IMR-90 (cell line): ENCODE measurements at regions not wholly inside any gene's neighbourhood (a gene's known extent, or its start where the extent isn't known, plus 50 kb on each side); places are given as distances from the start of the nearest gene placed in this dataset.

Source experiments
- CHD1 ChIP-seq: IDR thresholded peaks from 2 replicates; pipeline ENCODE4 v1.6.1; 2012; ENCODE audit warnings: low read depth, low read length, improper control_type of control experiment
- CTCF ChIP-seq: conservative IDR thresholded peaks from 2 replicates; pipeline ENCODE4 v1.5.1; 2012; ENCODE audit warnings: mild to moderate bottlenecking, low read depth, low read length, improper control_type of control experiment
- MAFK ChIP-seq: IDR thresholded peaks from 2 replicates; pipeline ENCODE4 v1.6.1; 2012; ENCODE audit warnings: low read depth, low read length, improper control_type of control experiment
- POLR2A ChIP-seq: IDR thresholded peaks from 2 replicates; pipeline ENCODE4 v1.6.1; 2012; ENCODE audit warnings: mild to moderate bottlenecking, low read depth, low read length
- RAD21 ChIP-seq: IDR thresholded peaks from 2 replicates; pipeline ENCODE4 v1.6.1; 2012; ENCODE audit warnings: low read length, improper control_type of control experiment
- RFX5 ChIP-seq: IDR thresholded peaks from 2 replicates; pipeline ENCODE4 v1.8.0; 2012; ENCODE audit warnings: low read depth, mild to moderate bottlenecking, low read length, moderate library complexity
- USF2 ChIP-seq: fragments of 150-350 bp; IDR thresholded peaks from 2 replicates; pipeline ENCODE4 v1.6.1; 2017; ENCODE audit warnings: mild to moderate bottlenecking, antibody characterized with exemption, low read length, low read depth

- no peak for TF ChIP-seq CTCF
- TF ChIP-seq RFX5 = no peak
- TF ChIP-seq POLR2A = no peak
- no peak for TF ChIP-seq USF2
- TF ChIP-seq MAFK = no peak
- no peak for TF ChIP-seq RAD21
- no peak for TF ChIP-seq CHD1
Measured at GRCh38 chr5:96054311-96055030, 92.8 kb upstream of the ELL2 start.
